ENCODE measurements at regions not wholly inside any gene's neighbourhood (a gene's known extent, or its start where the extent isn't known, plus 50 kb on each side); places are given as distances from the start of the nearest gene placed in this dataset.

DNA sequence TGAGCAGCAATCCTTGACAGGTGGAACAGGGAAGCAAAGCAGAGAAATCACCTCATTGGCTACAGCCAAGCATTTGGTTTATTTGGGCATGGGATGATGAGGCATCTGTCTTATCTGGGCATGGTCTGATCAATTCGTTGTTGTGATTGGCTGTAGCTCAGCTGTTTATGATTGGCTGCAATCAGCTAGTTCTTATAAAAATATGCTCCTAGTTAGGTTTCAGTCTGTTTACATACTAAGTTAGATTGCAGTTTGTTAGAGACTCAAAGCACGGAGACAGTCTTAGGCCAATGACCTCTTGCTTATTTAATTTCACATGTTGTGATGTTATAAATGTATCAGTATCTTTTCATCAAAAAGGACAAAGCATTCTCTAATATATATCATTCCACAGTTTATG lies 312.0 kb downstream of the PDGFC start:
- Mint-ChIP-seq H3K9me3 (ENCODE audit: low read depth) (no peaks in the 10 kb centered on the region), H3K4me1 (ENCODE audit: low read depth) (no peaks in the 10 kb centered on the region), H3K27me3 (no peaks in the 10 kb centered on the region), H3K36me3 (ENCODE audit: insufficient read depth) (no peaks in the 10 kb centered on the region), H3K4me3 (ENCODE audit: low read depth) (no peak overlapping the region), H3K27ac (no peak overlapping the region)
- TF ChIP-seq, protein P1, sequence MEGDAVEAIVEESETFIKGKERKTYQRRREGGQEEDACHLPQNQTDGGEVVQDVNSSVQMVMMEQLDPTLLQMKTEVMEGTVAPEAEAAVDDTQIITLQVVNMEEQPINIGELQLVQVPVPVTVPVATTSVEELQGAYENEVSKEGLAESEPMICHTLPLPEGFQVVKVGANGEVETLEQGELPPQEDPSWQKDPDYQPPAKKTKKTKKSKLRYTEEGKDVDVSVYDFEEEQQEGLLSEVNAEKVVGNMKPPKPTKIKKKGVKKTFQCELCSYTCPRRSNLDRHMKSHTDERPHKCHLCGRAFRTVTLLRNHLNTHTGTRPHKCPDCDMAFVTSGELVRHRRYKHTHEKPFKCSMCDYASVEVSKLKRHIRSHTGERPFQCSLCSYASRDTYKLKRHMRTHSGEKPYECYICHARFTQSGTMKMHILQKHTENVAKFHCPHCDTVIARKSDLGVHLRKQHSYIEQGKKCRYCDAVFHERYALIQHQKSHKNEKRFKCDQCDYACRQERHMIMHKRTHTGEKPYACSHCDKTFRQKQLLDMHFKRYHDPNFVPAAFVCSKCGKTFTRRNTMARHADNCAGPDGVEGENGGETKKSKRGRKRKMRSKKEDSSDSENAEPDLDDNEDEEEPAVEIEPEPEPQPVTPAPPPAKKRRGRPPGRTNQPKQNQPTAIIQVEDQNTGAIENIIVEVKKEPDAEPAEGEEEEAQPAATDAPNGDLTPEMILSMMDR (IDR thresholded peaks at IDR 0.05; ENCODE audit: unreplicated experiment) = no peak
- no peak for DNase-seq (ENCODE audit: low spot score, unreplicated experiment)

DNA sequence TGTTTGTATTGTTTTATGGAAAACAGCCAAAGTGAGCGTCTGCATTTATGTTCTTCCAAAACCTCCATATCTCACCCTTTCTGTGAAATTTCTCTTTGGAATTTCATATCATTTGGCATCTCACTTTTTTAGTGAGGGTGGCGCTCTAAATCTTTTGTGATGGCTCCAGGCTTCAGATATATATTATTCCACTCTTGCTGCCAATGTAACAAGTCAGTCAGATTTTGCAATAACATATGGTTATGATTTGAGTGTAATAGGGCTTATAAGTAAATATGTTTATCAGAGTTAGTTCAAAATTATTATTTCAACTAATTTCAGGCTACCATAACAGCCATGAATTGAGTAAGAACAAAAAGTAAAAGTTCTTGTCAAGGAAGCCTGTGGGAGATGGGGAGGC lies 314.7 kb downstream of the PDGFC start:
- DNase-seq (ENCODE audit: low spot score, unreplicated experiment) = no peak
- no peak overlapping the region for H3K27ac Mint-ChIP-seq
- H3K27me3 Mint-ChIP-seq = no peaks in the 10 kb centered on the region
- no peak overlapping the region for H3K4me3 Mint-ChIP-seq (ENCODE audit: low read depth)
- no peaks in the 10 kb centered on the region for H3K4me1 Mint-ChIP-seq (ENCODE audit: low read depth)
- H3K9me3 Mint-ChIP-seq (ENCODE audit: low read depth) = no peaks in the 10 kb centered on the region
- TF ChIP-seq, protein P1 (IDR thresholded peaks at IDR 0.05; ENCODE audit: unreplicated experiment) = no peak
- H3K36me3 Mint-ChIP-seq (ENCODE audit: insufficient read depth) = no peaks in the 10 kb centered on the region

GRCh38 chr4:156654410-156654809 lies 317.2 kb downstream of the PDGFC start:
- TF ChIP-seq, protein P1 (IDR thresholded peaks at IDR 0.05; ENCODE audit: unreplicated experiment) = no peak
- no peak overlapping the region for H3K27ac Mint-ChIP-seq
- no peak for DNase-seq (ENCODE audit: low spot score, unreplicated experiment)
- no peaks in the 10 kb centered on the region for H3K36me3 Mint-ChIP-seq (ENCODE audit: insufficient read depth)
- H3K9me3 Mint-ChIP-seq (ENCODE audit: low read depth) = peaks cover 4% of the 10 kb centered on the region
- no peaks in the 10 kb centered on the region for H3K27me3 Mint-ChIP-seq
- no peaks in the 10 kb centered on the region for H3K4me1 Mint-ChIP-seq (ENCODE audit: low read depth)
- no peak overlapping the region for H3K4me3 Mint-ChIP-seq (ENCODE audit: low read depth)

- no peaks in the 10 kb centered on the region for H3K27me3 Mint-ChIP-seq
- TF ChIP-seq, protein P1 (IDR thresholded peaks at IDR 0.05; ENCODE audit: unreplicated experiment) = no peak
- no peak overlapping the region for H3K27ac Mint-ChIP-seq
- H3K4me3 Mint-ChIP-seq (ENCODE audit: low read depth) = no peak overlapping the region
- DNase-seq (ENCODE audit: low spot score, unreplicated experiment) = no peak
- no peaks in the 10 kb centered on the region for H3K9me3 Mint-ChIP-seq (ENCODE audit: low read depth)
- no peaks in the 10 kb centered on the region for H3K4me1 Mint-ChIP-seq (ENCODE audit: low read depth)
- no peaks in the 10 kb centered on the region for H3K36me3 Mint-ChIP-seq (ENCODE audit: insufficient read depth)
Observed at GRCh38 chr4:156643826-156644225, 327.8 kb downstream of the PDGFC start.

- Mint-ChIP-seq H3K4me3 (ENCODE audit: low read depth) (no peak overlapping the region), H3K36me3 (ENCODE audit: insufficient read depth) (no peaks in the 10 kb centered on the region), H3K9me3 (ENCODE audit: low read depth) (no peaks in the 10 kb centered on the region), H3K27me3 (no peaks in the 10 kb centered on the region), H3K4me1 (ENCODE audit: low read depth) (no peaks in the 10 kb centered on the region), H3K27ac (no peak overlapping the region)
- TF ChIP-seq, protein P1 (IDR thresholded peaks at IDR 0.05; ENCODE audit: unreplicated experiment) = no peak
- DNase-seq (ENCODE audit: low spot score, unreplicated experiment) = no peak
Observed at GRCh38 chr4:156642161-156642560, 329.4 kb downstream of the PDGFC start.

Data from progenitor cell of endocrine pancreas (in vitro differentiated cells).